ENCODE measurements at regions not wholly inside any gene's neighbourhood (a gene's known extent, or its start where the extent isn't known, plus 50 kb on each side); places are given as distances from the start of the nearest gene placed in this dataset.

- DNase-seq (ENCODE audit: low read depth in 2 of 2), result no peak
Observed at GRCh38 chr22:22395245-22395644, 113.3 kb downstream of the ZNF280B start.

- DNase-seq (ENCODE audit: low read depth in 2 of 2), result no peak
Observed at GRCh38 chr22:22396741-22397291, 111.7 kb downstream of the ZNF280B start.

GRCh38 chr22:22397292-22397870 is 111.2 kb downstream of the ZNF280B start:
- DNase-seq (ENCODE audit: low read depth in 2 of 2), result no peak

- no peak for DNase-seq (ENCODE audit: low read depth in 2 of 2)
Observed at GRCh38 chr22:22397875-22398524, 110.5 kb downstream of the ZNF280B start.

GRCh38 chr22:22398530-22399327 is 109.8 kb downstream of the ZNF280B start:
- DNase-seq (ENCODE audit: low read depth in 2 of 2), result no peak

GRCh38 chr22:22400099-22400498 is 108.4 kb downstream of the ZNF280B start:
- no peak for DNase-seq (ENCODE audit: low read depth in 2 of 2)

GRCh38 chr22:22400964-22401363 is 107.6 kb downstream of the ZNF280B start:
- DNase-seq (ENCODE audit: low read depth in 2 of 2), result no peak

- DNase-seq (ENCODE audit: low read depth in 2 of 2), result no peak
Observed at GRCh38 chr22:22401381-22401780, 107.2 kb downstream of the ZNF280B start.

GRCh38 chr22:22403306-22403705 is 105.2 kb downstream of the ZNF280B start:
- DNase-seq (ENCODE audit: low read depth in 2 of 2), result no peak

- DNase-seq (ENCODE audit: low read depth in 2 of 2), result no peak
Observed at GRCh38 chr22:22403771-22404170, 104.8 kb downstream of the ZNF280B start.

GRCh38 chr22:22404598-22405284 is 103.8 kb downstream of the ZNF280B start:
- DNase-seq (ENCODE audit: low read depth in 2 of 2), result no peak

GRCh38 chr22:22406445-22407027 is 102.0 kb downstream of the ZNF280B start:
- no peak for DNase-seq (ENCODE audit: low read depth in 2 of 2)

GRCh38 chr22:22407061-22407460 is 101.5 kb downstream of the ZNF280B start:
- no peak for DNase-seq (ENCODE audit: low read depth in 2 of 2)

GRCh38 chr22:22408269-22408668 is 100.3 kb downstream of the ZNF280B start:
- no peak for DNase-seq (ENCODE audit: low read depth in 2 of 2)

GRCh38 chr22:22408731-22409696 is 99.5 kb downstream of the ZNF280B start:
- DNase-seq (ENCODE audit: low read depth in 2 of 2), result no peak

- no peak for DNase-seq (ENCODE audit: low read depth in 2 of 2)
Observed at GRCh38 chr22:22410121-22410520, 98.4 kb downstream of the ZNF280B start.

GRCh38 chr22:22410677-22411076 is 97.9 kb downstream of the ZNF280B start:
- DNase-seq (ENCODE audit: low read depth in 2 of 2), result no peak

- DNase-seq (ENCODE audit: low read depth in 2 of 2), result no peak
Observed at GRCh38 chr22:22414266-22414665, 94.3 kb downstream of the ZNF280B start.

- DNase-seq (ENCODE audit: low read depth in 2 of 2), result no peak
Observed at GRCh38 chr22:22417495-22418162, 90.9 kb downstream of the ZNF280B start.

GRCh38 chr22:22418163-22418549 is 90.4 kb downstream of the ZNF280B start:
- DNase-seq (ENCODE audit: low read depth in 2 of 2), result no peak

Measured in stimulated activated CD8-positive, alpha-beta memory T cell treated with anti-CD3 and anti-CD28 coated beads, Interleukin-15, amount 100 ng/mL, for 48 hours (primary cell).